NCI-H524 treated with DMSO at 0.1 percent for 48 hours (cell line): ENCODE measurements at regions not wholly inside any gene's neighbourhood (a gene's known extent, or its start where the extent isn't known, plus 50 kb on each side); places are given as distances from the start of the nearest gene placed in this dataset.

Experiments used
- DNase-seq: peaks from one replicate; lab custom pipeline; 2025; lab: John Stamatoyannopoulos, UW

- no peak for DNase-seq
Measured at GRCh38 chr11:114758627-114759026, 80.3 kb downstream of the NXPE2 start.

- no peak for DNase-seq
Measured at GRCh38 chr11:114762408-114762807, 84.1 kb downstream of the NXPE2 start.

- DNase-seq, result no peak
Measured at GRCh38 chr11:114764563-114764962, 86.2 kb downstream of the NXPE2 start.

- no peak for DNase-seq
Measured at GRCh38 chr11:114771172-114771571, 92.8 kb downstream of the NXPE2 start.

GRCh38 chr11:114773541-114774338, 95.4 kb downstream of the NXPE2 start:
- DNase-seq, result no peak

- no peak for DNase-seq
Measured at GRCh38 chr11:114774599-114775361, 96.5 kb downstream of the NXPE2 start.

GRCh38 chr11:114775875-114776621, 97.7 kb downstream of the NXPE2 start:
- peak; percentile 30 for DNase-seq

GRCh38 chr11:114776956-114777355, 98.6 kb downstream of the NXPE2 start:
- no peak for DNase-seq

- DNase-seq, result no peak
Measured at GRCh38 chr11:114779189-114779588, 100.9 kb downstream of the NXPE2 start.

GRCh38 chr11:114782650-114783310, 104.5 kb downstream of the NXPE2 start:
- no peak for DNase-seq

- DNase-seq, result no peak
Measured at GRCh38 chr11:114783805-114784204, 105.5 kb downstream of the NXPE2 start.

GRCh38 chr11:114784216-114784615, 105.9 kb downstream of the NXPE2 start:
- no peak for DNase-seq

GRCh38 chr11:114784891-114785290, 106.6 kb downstream of the NXPE2 start:
- DNase-seq, result no peak

- DNase-seq, result no peak
Measured at GRCh38 chr11:114785820-114786219, 107.5 kb downstream of the NXPE2 start.

GRCh38 chr11:114787126-114787525, 108.8 kb downstream of the NXPE2 start:
- DNase-seq, result no peak

GRCh38 chr11:114790910-114791309, 112.6 kb downstream of the NXPE2 start:
- no peak for DNase-seq

GRCh38 chr11:114794048-114794684, 115.8 kb downstream of the NXPE2 start:
- DNase-seq, result no peak

- no peak for DNase-seq
Measured at GRCh38 chr11:114796954-114797721, 118.8 kb downstream of the NXPE2 start.

- no peak for DNase-seq
Measured at GRCh38 chr11:114799476-114799875, 121.1 kb downstream of the NXPE2 start.

GRCh38 chr11:114801773-114802172, 123.4 kb downstream of the NXPE2 start:
- no peak for DNase-seq

- no peak for DNase-seq
Measured at GRCh38 chr11:114802878-114803277, 124.6 kb downstream of the NXPE2 start.
